Activated CD8-positive, alpha-beta memory T cell treated with anti-CD3 and anti-CD28 coated beads, Interleukin-2, amount 50 U/mL, for 24 hours (primary cell): ENCODE measurements at regions not wholly inside any gene's neighbourhood (a gene's known extent, or its start where the extent isn't known, plus 50 kb on each side); places are given as distances from the start of the nearest gene placed in this dataset.
"Not testable (repeated sequence)": the region's sequence is repeated elsewhere in the genome, so short reads cannot be mapped to it uniquely, and the experiment has no call there.

Experiments used
- DNase-seq: peaks from one replicate; pipeline ENCODE4 v3.0.0-alpha.2; 2020; ENCODE audit errors: extremely low read depth

DNA sequence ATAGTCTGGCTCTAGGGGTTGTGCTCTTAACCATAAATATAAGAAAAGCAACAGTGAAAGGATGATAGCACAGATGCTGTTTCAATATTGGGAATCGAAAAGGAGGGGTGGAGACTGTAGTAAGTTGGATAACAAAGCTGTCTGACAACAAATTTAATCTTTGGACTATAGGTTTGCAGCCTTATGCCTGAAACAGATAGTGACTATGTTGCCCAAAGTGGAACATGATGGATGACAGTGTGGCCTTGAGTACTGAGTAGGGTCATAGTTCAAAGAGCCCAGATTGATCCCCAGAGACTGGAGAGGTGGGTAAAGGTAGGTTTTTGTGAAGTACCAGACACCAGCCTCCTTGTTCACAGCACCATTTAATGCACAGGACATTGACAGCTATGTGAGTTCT is 144.0 kb upstream of the PALMD start:
- no peak for DNase-seq

DNA sequence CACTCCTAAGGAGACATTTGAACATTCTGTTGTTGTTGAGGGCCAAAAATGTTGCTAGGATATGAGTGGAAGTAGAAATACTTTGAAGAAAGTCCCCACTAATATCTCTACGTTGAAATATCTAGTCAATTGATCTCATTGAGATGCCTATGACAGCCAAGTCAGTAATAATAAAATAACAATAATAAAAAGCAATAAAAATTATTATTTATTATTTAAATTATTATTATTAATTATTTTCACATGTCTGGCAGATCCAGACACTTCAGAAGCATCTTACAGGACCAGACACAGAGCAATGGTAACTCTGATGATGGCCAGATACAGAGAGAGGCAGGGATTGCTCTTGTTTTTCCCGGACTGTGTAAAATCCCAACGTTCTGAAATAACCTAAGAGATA is 143.5 kb upstream of the PALMD start:
- no peak for DNase-seq

DNA sequence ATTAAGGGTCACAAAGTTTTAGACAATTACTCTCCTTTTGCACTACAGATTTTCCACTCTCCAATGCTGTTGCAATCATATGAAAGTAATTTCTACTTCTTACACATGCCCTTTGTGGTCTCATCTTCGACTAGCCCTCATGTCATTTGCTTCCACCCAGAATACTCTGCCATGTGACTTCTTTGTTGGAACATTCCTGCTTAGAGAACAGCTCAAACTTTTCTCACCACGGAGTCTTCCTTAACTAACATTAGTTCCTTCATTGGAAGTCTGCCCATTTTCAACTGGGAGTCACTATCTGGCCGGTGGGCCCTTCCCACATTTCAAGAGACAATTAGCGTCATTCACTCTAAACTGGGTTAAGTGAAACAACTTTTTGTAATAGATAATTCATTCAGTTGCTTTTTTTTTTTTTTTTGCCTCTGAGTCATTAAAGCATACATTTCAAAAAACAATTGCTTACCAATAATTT is 142.6 kb upstream of the PALMD start:
- DNase-seq = no peak

DNA sequence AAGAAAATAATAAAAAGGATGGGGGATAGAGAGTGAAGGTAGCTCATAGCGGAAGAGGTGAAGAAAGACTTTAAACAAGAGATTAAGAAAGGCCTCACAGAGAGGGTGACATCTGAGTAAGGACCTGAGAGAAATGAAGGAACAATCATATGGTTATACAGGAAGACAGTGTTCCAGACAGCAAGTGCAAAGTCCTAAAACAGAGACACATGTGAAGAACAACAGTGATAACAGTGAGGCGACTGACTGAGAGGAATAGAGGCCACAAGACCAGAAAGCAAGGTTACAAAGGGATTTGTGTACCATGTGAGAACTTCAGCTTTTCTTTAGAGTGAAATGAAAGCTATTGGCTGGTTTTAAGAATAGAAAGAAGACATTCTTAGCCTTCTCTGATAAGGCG is 141.6 kb upstream of the PALMD start:
- DNase-seq = no peak

DNA sequence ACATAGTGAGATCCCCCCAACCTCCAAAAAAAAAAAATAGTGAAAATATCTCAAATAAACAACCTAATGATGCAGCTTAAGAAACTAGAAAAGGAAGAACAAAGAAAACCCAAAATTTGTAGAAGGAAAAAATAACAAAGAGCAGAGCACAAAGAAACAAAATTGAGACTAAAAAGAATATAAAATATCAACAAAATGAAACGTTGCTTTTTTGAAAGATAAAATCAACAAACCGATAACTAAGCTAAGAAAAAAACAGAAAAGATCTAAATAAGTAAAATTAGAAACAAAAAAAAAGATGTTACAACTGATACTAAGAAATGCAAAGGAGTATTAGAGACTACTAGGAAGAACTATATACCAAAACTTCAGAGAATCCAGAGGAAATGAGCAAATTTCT is 139.3 kb upstream of the PALMD start:
- DNase-seq = no peak

DNA sequence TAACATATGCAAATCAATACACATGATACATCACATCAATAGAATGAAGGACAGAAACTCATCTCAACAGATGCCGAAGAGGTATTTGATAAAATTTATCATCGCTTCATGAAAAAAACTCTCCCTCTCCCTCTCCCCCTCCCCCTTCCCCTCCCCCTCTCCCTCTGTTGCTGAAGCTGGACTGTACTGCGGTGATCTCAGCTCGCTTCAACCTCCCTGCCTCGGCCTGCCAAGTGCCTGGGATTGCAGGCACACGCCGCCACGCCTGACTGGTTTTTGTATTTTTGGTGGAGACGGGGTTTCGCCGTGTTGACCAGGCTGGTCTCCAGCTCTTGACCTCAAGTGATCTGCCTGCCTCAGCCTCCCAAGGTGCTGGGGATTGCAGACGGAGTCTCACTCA is 138.5 kb upstream of the PALMD start:
- not testable (repeated sequence) for DNase-seq

DNA sequence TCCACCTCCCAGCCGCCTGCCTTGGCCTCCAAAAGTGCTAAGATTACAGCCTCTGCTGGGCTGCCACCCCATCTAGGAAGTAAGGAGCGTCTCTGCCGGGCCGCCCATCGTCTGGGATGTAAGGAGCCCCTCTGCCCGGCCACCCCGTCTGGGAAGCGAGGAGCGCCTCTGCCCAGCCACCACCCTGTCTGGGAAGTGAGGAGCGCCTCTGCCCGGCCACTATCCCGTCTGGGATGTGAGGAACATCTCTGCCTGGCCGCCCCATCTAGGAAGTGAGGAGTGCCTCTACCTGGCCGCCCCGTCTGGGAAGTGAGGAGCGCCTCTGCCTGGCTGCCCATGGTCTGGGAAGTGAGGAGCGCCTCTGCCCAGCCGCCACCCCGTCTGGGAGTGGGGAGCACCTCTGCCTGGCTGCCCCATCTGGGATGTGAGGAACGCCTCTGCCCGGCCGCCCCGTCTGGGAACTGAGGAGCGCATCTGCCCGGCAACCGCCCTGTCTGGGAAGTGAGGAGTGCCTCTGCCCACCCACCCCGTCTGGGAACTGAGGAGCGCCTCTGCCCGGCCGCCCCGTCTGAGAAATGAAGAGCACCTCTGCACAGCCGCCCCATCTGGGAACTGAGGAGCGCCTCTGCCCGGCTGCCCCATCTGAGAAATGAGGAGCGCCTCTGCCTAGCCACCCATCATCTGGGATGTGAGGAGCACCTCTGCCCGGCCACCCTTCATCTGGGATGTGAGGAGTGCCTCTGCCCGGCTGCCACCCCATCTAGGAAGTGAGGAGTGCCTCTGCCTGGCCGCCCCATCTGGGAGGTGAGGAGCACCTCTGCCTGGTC is 137.8 kb upstream of the PALMD start:
- DNase-seq = no peak

DNA sequence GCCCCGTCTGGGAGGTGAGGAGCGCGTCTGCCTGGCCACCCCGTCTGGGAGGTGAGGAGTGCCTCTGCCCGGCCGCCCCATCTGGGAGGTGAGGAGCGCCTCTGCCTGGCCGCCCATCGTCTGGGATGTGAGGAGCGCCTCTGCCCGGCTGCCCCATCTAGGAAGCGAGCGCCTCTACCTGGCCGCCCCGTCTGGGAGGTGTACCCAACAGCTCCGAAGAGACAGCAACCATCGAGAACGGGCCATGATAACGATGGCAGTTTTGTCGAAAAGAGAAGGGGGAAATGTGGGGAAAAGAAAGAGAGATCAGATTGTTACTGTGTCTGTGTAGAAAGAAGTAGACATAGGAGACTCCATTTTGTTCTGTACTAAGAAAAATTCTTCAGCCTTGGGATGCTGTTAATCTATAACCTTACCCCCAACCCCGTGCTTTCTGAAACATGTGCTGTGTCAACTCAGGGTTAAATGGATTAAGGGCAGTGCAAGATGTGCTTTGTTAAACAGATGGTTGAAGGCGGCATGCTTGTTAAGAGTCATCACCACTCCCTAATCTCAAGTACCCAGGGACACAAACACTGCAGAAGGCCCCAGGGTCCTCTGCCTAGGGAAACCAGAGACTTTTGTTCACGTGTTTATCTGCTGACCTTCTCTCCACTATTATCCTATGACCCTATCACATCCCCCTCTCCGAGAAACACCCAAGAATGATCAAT is 137.0 kb upstream of the PALMD start:
- not testable (repeated sequence) for DNase-seq

DNA sequence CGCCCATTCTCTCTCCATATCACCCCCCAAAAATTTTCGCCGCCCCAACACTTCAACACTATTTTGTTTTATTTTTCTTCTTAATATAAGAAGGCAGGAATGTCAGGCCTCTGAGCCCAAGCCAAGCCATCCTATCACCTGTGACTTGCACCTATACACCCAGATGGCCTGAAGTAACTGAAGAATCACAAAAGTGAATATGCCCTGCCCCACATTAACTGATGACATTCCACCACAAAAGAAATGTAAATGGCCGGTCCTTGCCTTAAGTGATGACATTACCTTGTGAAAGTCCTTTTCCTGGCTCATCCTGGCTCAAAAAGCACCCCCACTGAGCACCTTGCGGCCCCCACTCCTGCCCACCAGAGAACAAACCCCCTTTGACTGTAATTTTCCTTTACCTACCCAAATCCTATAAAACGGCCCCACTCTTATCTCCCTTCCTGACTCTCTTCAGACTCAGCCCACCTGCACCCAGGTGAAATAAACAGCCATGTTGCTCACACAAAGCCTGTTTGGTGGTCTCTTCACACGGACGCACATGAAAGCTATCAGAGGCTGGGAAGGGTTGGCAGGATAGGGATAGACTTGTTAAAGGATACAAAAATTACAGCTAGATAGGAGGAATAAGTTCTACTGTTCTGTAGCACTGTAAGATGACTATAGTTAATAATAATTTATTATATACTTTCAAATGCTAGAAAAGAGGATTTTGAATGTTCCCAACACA is 130.9 kb upstream of the PALMD start:
- not testable (repeated sequence) for DNase-seq

DNA sequence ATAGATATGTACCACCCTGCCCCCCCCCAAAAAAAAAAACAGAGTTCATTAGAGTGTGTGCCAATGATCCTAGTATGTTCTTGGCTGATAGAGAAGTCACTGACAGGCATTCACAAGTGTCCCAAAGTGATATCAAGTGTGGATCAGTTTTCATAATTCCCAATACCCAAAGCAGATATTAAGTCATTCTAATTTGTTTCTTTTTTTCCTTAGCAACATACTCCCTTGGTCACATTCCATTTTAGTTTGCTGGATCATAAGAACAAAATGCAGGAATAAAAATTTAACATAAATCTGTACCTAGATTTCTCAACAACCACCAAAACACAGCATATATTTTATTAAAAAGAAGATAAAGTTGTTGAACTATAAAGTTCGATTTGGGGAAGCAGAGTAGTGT is 129.8 kb upstream of the PALMD start:
- no peak for DNase-seq

DNA sequence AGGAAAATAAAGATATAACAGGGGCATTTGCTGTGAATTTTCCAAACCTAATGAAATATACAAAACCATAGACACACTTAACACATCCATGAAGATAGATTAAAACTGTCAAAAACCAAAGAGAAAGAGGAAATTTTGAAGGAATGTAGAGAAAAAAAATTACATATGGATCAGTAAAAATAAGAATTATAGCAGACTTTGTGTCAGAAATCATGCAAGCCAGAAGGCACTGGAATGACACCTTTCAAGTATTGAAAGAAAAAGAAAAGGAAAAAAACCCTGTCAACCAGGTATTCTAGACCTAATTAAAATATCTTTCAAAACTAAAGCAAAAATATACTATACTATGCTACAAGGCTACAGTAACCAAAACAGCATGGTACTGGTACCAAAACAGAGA is 125.8 kb upstream of the PALMD start:
- DNase-seq = no peak

DNA sequence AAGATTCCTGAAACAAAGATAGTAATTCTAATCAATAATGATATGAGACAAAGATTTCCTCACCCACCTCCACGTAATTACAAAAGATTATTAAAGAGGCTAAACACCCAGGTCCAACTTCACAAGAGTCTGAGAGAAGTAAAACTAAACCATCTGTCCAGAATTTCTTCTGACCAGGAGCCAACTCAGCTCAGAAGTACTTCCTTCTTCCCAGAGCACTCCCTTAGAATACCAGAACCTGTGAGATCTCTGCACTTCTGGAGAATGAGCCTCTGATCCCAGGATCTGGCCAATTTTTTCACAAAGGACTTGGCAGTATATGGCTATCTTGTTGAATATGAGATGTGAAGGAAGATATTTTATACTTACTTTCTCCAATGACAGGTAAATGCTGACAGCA is 120.6 kb upstream of the PALMD start:
- no peak for DNase-seq

DNA sequence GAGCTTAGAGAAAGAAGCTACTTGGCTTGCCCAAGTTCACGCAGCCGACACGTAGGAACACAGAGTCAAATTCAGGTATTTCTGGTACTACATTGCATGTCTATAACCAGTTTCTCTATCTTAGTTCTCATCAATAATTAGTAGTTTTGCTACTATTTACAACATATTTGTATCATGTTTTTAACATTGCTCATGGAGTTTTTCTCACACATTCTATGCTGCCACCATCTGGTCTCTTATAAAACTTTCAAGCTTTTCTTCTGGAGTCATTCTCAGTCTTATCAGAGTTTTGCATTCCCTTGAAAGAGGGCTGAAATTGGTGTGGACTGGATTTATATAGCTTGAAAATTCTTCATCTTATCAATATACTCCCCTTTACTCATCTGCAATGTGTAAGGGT is 118.8 kb upstream of the PALMD start:
- DNase-seq = no peak

DNA sequence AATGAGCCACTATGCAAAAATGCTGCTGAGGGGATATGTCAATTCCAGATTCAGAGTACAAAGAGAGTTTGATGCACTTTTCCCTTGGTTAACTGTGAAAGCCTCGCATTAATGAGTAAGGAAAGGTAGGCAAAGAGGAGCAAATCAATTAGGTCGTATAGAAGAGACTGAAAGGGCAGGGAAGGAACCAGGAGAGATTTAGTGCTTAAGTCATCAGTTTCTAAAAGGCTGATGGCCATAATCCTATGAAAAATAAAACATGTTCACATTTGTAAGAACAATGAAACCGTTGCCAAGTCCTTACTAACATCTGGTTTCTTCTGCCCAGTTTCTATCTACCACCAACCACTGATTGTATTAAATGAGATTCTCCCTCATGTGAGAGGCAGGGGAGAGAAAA is 118.4 kb upstream of the PALMD start:
- DNase-seq = no peak

DNA sequence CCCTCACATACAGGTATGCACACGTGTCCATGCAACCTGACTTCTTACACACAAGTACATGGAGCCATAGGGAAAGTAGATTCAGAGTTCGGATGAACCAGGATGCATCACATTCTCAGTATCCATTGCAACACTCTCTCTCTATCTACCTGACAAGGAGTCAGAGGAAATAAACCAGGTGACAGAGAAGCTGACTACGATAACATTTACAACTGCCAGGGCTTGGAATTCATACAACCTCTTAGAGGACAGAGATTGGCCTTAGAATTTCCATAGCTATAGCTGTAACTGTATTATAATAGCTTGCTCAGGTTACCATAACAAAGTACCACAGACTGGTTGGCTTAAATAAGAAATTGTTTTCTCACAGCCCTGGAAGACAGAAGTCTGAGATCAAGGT is 116.9 kb upstream of the PALMD start:
- no peak for DNase-seq

DNA sequence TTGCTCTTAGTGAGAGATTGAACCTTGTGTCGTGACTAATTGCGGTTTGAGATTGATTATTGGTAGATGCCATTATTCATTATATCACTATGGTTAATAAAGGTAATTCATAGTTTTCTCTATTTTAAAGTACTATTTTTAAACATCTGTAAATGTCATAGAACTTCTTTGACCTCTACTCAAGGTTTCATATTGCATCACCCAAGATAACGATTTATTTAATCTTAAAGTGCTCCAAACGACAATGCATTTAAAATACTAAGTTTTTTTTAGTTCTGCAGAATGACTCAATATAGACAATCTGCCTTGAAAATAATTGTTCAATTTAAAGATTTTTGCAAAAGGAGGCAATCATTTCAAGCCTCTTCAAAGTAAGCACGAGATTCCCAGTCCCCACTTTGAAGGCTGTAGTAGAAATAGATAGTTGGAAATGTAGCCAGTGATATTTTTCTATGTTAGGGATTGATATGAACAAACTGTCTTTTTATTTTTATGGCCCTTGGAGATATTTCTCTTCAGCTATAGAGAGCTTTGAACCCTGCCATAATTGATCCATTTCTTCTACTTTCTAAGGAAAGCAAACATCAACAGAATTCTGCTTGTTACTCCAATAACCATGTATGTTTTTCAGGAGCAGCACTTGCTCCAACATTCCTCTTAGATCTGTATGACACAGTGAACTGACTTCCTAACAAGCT is 114.2 kb upstream of the PALMD start:
- no peak for DNase-seq

DNA sequence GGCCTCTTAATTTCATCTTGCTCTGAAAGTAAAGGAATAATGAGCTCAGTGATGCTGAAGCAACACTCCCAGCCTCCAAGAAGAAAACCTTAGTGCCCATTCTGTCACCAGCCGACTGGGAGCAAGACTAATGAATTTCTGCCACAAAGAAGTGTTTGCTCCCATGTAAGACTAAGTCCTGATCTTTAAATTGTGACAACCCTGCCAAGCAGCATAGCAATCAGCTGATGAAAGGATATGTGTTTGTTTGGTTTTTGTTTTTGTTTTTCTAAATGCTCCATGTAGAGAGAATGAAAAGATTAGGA is 113.7 kb upstream of the PALMD start:
- DNase-seq = no peak

DNA sequence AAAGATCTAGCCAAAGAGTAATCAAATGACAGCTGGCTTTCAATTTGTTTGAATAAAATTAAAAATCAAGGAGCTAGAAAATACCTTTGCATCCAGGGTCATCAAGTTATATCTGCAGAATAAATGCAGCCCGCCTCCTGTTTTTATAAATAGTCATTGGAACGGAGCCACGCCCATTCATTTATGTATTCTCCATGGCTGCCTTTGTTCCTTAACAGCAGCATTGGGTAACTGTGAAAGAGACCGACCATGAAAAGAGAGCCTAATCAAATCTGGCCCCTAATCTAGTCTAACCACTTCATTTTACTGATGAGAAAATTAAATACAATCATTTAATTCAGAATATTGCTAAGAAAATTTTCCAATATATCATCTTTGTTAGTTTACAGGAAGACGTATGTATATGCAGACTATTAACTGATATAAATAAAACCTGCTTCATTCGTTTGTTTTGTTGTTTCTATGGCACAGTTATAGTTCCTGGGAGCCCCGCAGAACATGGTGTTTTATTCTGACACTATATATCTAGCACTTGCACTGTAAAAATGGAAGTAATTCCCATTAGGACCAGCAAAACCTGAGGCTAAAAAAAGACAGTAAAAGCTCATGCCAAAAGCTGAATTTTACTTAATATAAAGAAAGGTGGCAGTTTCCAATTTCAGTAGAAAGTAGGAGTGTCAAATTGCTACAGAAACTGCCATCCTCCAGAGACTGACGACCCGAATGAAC is 111.8 kb upstream of the PALMD start:
- DNase-seq = no peak

DNA sequence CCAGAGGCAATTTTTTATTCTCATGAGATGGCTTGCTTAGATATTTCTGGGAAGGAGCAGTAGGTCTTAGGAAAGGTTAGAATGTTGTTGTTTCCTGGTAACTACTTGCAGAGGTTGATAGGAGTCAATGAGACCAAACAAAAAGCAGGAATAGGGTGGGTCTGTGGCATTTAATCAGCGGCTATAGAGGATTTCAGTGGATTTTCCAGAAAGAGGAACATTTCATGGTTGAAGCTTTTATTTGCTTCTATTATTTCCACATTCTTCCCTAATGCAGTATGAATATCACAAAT is 111.3 kb upstream of the PALMD start:
- DNase-seq = no peak

DNA sequence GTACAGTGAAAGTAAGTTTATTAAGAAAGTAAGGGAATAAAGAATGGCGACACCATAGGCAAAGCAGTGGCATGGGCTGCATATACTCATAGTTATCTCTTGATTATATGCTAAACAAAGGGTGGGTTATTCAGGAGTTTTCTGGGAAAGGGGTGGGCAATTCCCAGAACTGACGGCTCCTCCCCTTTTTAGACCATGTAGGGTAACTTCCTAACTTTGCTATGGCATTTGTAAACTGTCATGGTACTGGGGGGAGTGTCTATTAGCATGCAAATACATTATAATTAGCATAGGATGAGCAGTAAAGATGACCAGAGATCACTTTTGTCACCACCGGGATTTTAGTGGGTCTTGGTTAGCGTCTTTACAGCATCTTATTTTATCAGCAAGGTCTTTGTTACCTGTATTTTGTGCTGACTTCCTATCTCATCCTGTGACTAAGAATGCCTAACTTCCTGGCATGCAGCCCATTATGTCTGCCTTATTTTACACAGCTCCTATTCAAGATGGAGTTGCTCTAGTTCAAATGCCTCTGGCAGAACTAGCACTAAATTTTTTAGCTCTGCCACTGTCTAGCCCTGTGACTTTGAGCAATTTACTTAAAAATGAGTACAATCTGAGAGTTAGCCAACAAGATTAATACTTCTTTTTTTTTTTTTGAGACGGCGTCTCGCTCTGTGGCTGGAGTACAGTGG is 110.3 kb upstream of the PALMD start:
- no peak for DNase-seq
